Gastroesophageal sphincter (tissue), 3 donors: ENCODE measurements at regions not wholly inside any gene's neighbourhood (a gene's known extent, or its start where the extent isn't known, plus 50 kb on each side); places are given as distances from the start of the nearest gene placed in this dataset.

Source experiments
- EP300 ChIP-seq: sonication (generic); formaldehyde crosslinking; IDR thresholded peaks from one replicate; pipeline ENCODE4 v1.6.1; 2017; ENCODE audit warnings: antibody characterized with exemption, mild to moderate bottlenecking
- POLR2A ChIP-seq, 2 donors: fragments of 450-650 bp; IDR thresholded peaks; one replicate each; pipeline ENCODE4 v1.6.1; 2017; ENCODE audit warnings: antibody characterized with exemption in 2 of 2, mild to moderate bottlenecking in 2 of 2, moderate library complexity in 1 of 2
- TF ChIP-seq, protein P1 (sequence below), 4 experiments: fragments of 200-600 bp in 2 of 4; fragments of 450-650 bp in 2 of 4; sonication (generic) in 1 of 4; IDR thresholded peaks; one replicate each; pipeline ENCODE4 v1.5.1; 2017 to 2019; ENCODE audit warnings: antibody characterized with exemption in 4 of 4, mild to moderate bottlenecking in 2 of 4, moderate library complexity in 2 of 4

DNA sequence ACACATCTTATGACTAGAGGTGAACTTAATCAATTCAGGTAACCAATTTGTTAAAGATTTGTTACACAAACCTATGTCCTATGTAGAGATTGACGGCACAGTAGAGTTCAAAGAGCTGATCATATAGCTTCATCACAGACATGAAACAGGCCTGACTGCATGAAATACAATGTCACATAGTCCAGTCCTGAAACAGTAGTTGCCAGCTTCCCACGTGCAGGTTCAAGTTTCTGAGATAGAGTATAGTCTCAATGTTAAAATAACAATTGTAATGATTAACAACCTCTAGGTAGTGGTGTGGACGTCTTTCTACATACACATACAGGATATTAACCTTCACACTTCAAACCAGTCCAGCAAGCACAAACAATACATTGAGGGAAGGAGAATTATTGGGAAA, 640.7 kb upstream of the SOX9 start:
- no peak for TF ChIP-seq EP300
- TF ChIP-seq, protein P1, sequence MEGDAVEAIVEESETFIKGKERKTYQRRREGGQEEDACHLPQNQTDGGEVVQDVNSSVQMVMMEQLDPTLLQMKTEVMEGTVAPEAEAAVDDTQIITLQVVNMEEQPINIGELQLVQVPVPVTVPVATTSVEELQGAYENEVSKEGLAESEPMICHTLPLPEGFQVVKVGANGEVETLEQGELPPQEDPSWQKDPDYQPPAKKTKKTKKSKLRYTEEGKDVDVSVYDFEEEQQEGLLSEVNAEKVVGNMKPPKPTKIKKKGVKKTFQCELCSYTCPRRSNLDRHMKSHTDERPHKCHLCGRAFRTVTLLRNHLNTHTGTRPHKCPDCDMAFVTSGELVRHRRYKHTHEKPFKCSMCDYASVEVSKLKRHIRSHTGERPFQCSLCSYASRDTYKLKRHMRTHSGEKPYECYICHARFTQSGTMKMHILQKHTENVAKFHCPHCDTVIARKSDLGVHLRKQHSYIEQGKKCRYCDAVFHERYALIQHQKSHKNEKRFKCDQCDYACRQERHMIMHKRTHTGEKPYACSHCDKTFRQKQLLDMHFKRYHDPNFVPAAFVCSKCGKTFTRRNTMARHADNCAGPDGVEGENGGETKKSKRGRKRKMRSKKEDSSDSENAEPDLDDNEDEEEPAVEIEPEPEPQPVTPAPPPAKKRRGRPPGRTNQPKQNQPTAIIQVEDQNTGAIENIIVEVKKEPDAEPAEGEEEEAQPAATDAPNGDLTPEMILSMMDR (IDR thresholded peaks at IDR 0.05), result no peak
- TF ChIP-seq POLR2A (IDR thresholded peaks at IDR 0.05), result no peak
